GM12865 (cell line): ENCODE measurements at regions not wholly inside any gene's neighbourhood (a gene's known extent, or its start where the extent isn't known, plus 50 kb on each side); places are given as distances from the start of the nearest gene placed in this dataset.

Experiments used
- DNase-seq: peaks from one replicate; pipeline ENCODE4 v3.0.0; 2010; ENCODE audit warnings: low read depth
- H3K4me3 ChIP-seq: 2 replicates; pipeline ENCODE4 v1.5.1; 2011; ENCODE audit warnings: mild to moderate bottlenecking, low read depth, low read length, control low read depth
- CTCF ChIP-seq: IDR thresholded peaks from 2 replicates; pipeline ENCODE4 v1.5.1; 2011; ENCODE audit warnings: low read length, control low read depth, low read depth, inconsistent platforms; ENCODE audit not compliant: insufficient read depth; ENCODE audit errors: missing control alignments

DNA sequence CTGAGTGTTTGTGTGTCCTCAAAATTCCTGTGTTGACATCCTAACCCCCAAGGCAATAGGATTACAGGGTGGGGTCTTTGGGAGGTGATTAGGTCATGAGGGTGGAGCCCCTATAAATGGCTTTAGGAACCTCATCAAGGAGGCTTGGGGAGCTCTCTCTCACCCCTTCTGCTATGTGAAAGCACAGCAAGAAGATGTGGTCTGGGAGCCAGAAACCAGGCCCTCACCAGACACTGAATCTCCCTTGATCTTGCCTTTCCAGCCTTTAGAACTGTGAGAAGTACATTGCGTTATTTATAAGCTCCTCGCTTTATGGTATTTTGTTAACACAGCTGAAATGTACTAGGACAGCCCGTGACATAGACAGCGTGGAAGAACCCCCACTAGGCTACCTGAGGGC is 712.0 kb upstream of the SGCG start:
- H3K4me3 ChIP-seq, result no peak overlapping the region
- DNase-seq, result no peak
- no peak for TF ChIP-seq CTCF

DNA sequence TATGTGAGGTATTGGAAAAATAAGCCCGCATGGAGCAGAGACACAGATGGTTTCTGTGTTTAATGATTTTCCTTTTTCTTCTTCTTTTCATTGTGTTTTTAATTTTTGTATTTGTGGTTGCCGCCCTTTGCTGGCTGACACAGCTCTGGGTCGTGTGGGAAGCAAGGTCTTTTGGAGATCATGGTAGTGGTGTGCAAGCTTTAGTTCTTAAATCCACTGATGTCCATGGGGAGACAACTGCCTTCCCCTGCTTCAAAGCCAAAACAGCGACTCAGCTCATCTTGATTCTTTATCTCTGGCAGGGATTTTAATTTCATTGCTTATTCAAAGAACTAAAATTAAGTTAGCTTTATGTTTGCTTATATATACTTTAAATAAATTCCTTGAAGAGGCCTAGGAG is 711.3 kb upstream of the SGCG start:
- DNase-seq, result no peak
- H3K4me3 ChIP-seq, result no peak overlapping the region
- TF ChIP-seq CTCF, result no peak

GRCh38 chr13:22470075-22470474 is 710.7 kb upstream of the SGCG start:
- no peak overlapping the region for H3K4me3 ChIP-seq
- no peak for DNase-seq
- no peak for TF ChIP-seq CTCF

GRCh38 chr13:22482496-22483000 is 698.2 kb upstream of the SGCG start:
- H3K4me3 ChIP-seq, result no peak overlapping the region
- no peak for DNase-seq
- no peak for TF ChIP-seq CTCF

DNA sequence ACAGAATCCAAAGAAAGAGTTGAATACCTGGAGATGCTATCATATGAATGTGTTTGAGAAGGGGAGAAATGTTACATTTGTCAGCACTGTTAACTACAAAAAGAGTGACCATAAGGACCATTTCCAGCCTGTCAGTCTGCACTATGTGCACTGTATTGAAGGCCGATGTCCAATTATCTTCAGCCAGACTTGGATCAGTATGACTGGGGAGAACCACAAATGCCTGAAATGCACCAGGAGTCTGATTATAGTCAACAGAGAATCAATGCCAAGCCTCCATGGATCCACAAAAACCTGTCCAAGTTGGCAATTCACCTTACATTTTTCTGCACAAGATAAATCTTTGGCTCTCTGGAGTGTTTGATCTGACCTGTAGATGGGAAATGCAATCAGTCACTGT is 697.5 kb upstream of the SGCG start:
- no peak for DNase-seq
- H3K4me3 ChIP-seq, result no peak overlapping the region
- TF ChIP-seq CTCF, result no peak

- no peak for DNase-seq
- no peak for TF ChIP-seq CTCF
- no peak overlapping the region for H3K4me3 ChIP-seq
These were observed 694.3 kb upstream of the SGCG start for GRCh38 chr13:22486490-22486889.

DNA sequence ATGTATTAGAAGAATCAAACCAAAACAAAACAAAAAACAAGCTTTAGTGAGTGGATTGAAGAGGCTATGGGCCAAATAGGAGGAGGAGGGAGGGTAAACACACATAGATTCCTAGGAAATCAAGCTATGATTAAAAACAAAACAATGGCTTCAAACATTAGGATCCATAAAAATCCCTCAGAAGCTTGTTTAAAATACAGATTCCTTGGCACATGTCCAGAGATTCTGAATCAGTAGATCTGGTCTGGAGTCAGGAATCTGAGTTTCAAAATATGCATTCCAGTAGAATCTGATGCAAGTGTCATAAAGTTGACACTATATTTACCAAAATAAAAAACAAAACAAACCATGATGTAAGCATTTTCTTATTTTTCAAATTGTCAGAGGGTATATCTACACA is 692.8 kb upstream of the SGCG start:
- H3K4me3 ChIP-seq, result no peak overlapping the region
- no peak for TF ChIP-seq CTCF
- no peak for DNase-seq
